ENCODE measurements at regions not wholly inside any gene's neighbourhood (a gene's known extent, or its start where the extent isn't known, plus 50 kb on each side); places are given as distances from the start of the nearest gene placed in this dataset.
"Not testable (repeated sequence)": the region's sequence is repeated elsewhere in the genome, so short reads cannot be mapped to it uniquely, and the experiment has no call there.

DNA sequence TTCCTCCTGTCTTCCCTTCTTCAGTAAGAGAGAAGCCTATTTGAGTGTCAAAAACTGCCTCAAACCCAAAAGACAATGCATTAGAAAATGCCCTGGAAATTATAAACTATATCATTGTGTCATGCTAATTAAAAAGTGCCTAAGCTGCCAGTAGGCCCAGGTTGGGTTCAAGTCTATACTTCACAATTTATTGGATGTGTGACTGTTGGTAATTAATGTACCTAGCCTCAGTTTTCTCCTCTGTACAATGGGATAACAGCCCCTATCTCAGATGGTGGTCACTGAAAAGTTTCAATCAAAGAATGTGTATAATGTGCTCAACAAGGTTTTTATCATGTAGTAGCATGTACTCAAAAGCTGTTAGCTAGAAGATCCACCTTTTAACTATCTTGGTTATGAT is 246.9 kb upstream of the DUSP10 start:
- DNase-seq = no peak
- Histone ChIP-seq H3K9me3 (ENCODE audit: severe bottlenecking) (no peaks in the 10 kb centered on the region), H3K4me3 (ENCODE audit: low read depth, low read length) (no peak overlapping the region), H3K27ac (no peak overlapping the region), H3K27me3 (ENCODE audit: insufficient read depth, low read depth, severe bottlenecking) (no peaks in the 10 kb centered on the region), H3K36me3 (no peaks in the 10 kb centered on the region)
- TF ChIP-seq, protein P1, sequence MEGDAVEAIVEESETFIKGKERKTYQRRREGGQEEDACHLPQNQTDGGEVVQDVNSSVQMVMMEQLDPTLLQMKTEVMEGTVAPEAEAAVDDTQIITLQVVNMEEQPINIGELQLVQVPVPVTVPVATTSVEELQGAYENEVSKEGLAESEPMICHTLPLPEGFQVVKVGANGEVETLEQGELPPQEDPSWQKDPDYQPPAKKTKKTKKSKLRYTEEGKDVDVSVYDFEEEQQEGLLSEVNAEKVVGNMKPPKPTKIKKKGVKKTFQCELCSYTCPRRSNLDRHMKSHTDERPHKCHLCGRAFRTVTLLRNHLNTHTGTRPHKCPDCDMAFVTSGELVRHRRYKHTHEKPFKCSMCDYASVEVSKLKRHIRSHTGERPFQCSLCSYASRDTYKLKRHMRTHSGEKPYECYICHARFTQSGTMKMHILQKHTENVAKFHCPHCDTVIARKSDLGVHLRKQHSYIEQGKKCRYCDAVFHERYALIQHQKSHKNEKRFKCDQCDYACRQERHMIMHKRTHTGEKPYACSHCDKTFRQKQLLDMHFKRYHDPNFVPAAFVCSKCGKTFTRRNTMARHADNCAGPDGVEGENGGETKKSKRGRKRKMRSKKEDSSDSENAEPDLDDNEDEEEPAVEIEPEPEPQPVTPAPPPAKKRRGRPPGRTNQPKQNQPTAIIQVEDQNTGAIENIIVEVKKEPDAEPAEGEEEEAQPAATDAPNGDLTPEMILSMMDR (IDR thresholded peaks at IDR 0.05; ENCODE audit: low read depth, low read length) = no peak

DNA sequence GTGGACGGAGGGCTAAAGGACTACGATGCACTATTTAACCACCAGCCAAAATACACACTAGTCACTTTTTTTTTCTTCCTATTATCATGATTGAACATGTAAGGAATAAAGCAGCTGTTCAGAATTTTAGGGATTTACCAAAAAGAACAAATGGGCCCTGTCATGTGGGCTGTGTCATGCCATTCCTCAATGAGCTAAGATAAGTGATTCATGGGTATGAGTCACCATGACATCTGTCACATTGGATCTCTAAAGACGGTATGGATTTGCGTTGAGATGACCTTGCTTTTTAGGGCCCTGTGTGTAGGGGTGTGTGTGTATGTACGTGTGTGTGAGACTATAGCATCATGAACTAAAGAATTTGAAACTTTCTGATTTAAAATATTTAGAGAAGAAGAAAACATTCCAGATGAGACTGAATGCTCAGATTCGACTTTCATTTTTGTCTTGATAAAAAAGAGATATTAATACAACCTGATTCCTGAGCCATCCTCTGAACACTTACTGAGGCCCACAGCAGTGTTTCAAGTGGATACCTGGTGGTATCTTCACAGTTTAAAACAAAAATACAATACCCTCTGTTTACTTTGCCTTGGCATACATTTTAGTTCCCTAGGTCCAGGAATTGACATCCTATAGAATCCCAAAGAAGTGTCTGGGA is 246.1 kb upstream of the DUSP10 start:
- no peak overlapping the region for H3K27ac ChIP-seq
- no peak for DNase-seq
- TF ChIP-seq, protein P1 (IDR thresholded peaks at IDR 0.05; ENCODE audit: low read depth, low read length) = no peak

DNA sequence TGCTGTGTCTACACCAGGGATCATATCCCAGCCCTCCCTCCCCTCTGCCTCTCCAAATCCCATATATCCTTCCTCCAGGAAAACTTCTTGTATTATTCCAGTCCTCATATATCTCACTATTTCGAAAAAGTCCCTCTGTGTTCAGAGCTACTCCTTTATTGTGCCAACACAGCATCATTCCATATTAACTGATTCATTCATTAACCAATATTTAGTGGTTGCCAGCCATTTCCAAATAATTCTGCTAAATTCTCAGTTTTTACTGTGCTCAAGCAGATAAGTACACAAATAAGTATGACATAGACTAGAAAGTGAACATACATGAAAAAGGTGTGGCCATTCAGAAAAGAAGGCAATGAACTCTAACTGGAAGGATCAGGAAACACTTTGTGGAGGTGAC is 241.6 kb upstream of the DUSP10 start:
- no peaks in the 10 kb centered on the region for H3K27me3 ChIP-seq (ENCODE audit: insufficient read depth, low read depth, severe bottlenecking)
- TF ChIP-seq, protein P1 (IDR thresholded peaks at IDR 0.05; ENCODE audit: low read depth, low read length) = no peak
- no peaks in the 10 kb centered on the region for H3K9me3 ChIP-seq (ENCODE audit: severe bottlenecking)
- H3K27ac ChIP-seq = no peak overlapping the region
- H3K36me3 ChIP-seq = no peaks in the 10 kb centered on the region
- H3K4me3 ChIP-seq (ENCODE audit: low read depth, low read length) = no peak overlapping the region
- no peak for DNase-seq

More for the DNA sequence above, 246.1 kb upstream of the DUSP10 start:
- no peaks in the 10 kb centered on the region for H3K36me3 ChIP-seq
- H3K9me3 ChIP-seq (ENCODE audit: severe bottlenecking) = no peaks in the 10 kb centered on the region
- H3K27me3 ChIP-seq (ENCODE audit: insufficient read depth, low read depth, severe bottlenecking) = no peaks in the 10 kb centered on the region
- no peak overlapping the region for H3K4me3 ChIP-seq (ENCODE audit: low read depth, low read length)

DNA sequence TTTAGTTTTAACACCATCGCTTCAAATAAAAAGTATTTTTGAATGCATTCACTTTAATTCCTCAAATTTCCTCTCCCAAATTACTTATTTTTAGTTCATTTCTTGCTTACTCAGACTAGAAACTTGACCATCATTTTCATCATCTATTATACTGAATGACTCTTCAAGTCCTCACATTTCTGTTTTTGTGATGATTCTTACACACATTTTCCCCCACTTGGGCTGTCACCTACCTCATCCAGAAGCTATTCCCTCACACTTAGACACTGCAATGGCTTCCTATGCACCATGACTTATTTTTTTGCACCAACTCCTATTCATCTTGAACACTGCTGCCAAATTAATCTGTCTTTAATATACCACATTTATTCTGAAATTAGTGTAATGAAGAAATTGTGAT is 239.6 kb upstream of the DUSP10 start:
- no peaks in the 10 kb centered on the region for H3K36me3 ChIP-seq
- H3K27ac ChIP-seq = no peak overlapping the region
- H3K9me3 ChIP-seq (ENCODE audit: severe bottlenecking) = no peaks in the 10 kb centered on the region
- H3K4me3 ChIP-seq (ENCODE audit: low read depth, low read length) = no peak overlapping the region
- TF ChIP-seq, protein P1 (IDR thresholded peaks at IDR 0.05; ENCODE audit: low read depth, low read length) = no peak
- no peak for DNase-seq
- no peaks in the 10 kb centered on the region for H3K27me3 ChIP-seq (ENCODE audit: insufficient read depth, low read depth, severe bottlenecking)

DNA sequence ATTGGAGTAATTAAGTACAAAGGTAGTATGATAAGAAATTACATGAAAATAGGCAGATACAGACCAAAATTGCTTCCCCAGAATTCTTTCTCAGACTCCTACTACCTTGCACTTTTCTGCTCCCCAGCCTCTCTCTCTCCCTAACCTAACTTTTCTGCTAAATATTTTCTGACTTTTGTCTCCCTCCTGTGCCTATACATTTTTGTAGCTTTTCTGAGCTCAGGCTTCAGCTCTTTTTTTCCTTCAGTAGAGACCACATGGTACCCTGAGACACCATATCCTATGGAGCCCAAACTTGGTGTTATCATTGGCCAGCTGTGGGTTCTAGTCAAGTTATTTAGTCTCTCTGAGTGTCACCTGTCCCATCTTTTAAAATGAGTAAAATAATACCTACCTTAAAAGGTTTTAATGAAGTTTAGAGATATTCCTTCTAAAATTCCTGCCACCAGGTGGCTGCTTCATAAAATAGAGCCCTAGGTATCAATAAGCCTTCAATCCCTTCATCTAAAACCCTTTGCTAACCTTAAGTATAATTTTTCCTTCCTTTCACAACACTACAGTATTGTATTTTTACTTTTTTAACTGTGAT is 237.6 kb upstream of the DUSP10 start:
- Histone ChIP-seq H3K4me3 (ENCODE audit: low read depth, low read length) (no peak overlapping the region), H3K27me3 (ENCODE audit: insufficient read depth, low read depth, severe bottlenecking) (no peaks in the 10 kb centered on the region), H3K27ac (no peak overlapping the region), H3K9me3 (ENCODE audit: severe bottlenecking) (no peaks in the 10 kb centered on the region), H3K36me3 (no peaks in the 10 kb centered on the region)
- no peak for DNase-seq
- TF ChIP-seq, protein P1 (IDR thresholded peaks at IDR 0.05; ENCODE audit: low read depth, low read length) = no peak

DNA sequence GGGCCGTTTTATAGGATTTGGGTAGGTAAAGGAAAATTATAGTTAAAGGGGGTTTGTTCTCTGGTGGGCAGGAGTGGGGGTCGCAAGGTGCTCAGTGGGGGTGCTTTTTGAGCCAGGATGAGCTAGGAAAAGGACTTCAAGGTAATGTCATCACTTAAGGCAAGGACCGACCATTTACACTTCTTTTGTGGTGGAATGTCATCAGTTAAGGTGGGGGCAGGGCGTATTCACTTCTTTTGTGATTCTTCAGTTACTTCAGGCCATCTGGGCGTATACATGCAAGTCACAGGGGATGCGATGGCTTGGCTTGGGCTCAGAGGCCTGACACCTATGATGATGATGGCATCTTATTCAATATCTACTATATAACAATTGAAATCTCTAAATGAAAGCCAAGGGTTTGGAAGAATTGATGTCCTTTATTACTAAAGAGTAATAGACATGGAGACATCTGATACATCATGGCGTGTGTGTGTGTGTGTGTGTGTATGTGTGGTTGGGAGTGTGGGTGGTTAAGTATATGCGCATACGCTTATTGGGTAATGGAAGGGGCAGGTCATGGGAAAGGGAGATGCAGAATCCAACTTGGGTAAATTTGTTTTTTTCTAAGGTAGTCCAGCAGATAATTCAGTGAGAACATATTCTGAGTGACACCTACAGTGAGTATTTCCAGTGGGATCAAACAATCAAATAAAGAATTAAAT is 236.9 kb upstream of the DUSP10 start:
- H3K36me3 ChIP-seq; H3K4me3 ChIP-seq (ENCODE audit: low read depth, low read length); DNase-seq; H3K27ac ChIP-seq; H3K9me3 ChIP-seq (ENCODE audit: severe bottlenecking); H3K27me3 ChIP-seq (ENCODE audit: insufficient read depth, low read depth, severe bottlenecking): not testable (repeated sequence)

DNA sequence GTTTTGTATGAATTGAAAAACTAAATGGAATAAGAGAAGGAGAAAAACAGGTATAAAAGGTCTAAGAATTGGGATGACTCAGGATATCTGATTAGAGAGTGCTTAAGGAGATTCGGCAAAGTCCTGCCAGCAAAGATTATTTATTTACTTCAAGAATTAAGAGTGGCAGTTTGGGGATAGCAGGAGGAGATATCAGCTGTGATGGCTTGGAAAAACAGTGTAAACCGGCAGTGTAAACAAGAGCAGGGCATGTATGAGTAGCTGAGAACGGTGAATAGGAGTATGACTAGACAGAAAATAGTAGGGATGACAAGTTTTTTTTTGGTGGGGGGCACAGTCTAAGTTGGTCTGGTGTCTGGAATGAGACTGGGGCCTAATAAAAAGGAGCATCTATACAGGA is 231.9 kb upstream of the DUSP10 start:
- H3K27ac ChIP-seq; H3K27me3 ChIP-seq (ENCODE audit: insufficient read depth, low read depth, severe bottlenecking); DNase-seq; H3K36me3 ChIP-seq; H3K4me3 ChIP-seq (ENCODE audit: low read depth, low read length); H3K9me3 ChIP-seq (ENCODE audit: severe bottlenecking): not testable (repeated sequence)
